Dedifferentiated amniotic fluid mesenchymal stem cell (primary cell): ENCODE measurements at regions not wholly inside any gene's neighbourhood (a gene's known extent, or its start where the extent isn't known, plus 50 kb on each side); places are given as distances from the start of the nearest gene placed in this dataset.
"Not testable (repeated sequence)": the region's sequence is repeated elsewhere in the genome, so short reads cannot be mapped to it uniquely, and the experiment has no call there.

Experiments
- DNase-seq: peaks from one replicate; pipeline ENCODE4 v3.0.0-alpha.2; 2016; ENCODE audit errors: extremely low spot score

GRCh38 chr2:164024396-164024795, 288.6 kb upstream of the FIGN start:
- DNase-seq: no peak

GRCh38 chr2:164023896-164024295, 288.1 kb upstream of the FIGN start:
- no peak for DNase-seq

GRCh38 chr2:164015328-164016123, 279.7 kb upstream of the FIGN start:
- peak; percentile 28 for DNase-seq

DNA sequence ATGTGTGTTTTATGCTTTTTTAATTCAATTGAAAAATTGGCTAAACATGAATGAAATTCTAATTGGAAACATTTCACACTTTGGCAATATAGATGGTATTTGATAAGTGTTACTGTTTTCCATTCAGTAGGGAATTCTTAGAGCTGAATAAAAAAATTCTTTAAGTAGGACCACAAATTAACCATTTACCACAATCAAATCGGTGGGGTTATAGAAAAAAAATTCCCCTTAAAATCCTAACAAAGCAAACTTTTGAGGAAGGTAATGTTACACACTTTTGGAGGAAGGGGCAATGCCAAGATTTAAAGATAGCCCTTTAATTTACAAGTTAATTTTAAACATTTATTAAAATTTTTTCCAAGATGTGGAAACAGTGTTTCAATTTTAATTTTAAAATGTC, 279.0 kb upstream of the FIGN start:
- no peak for DNase-seq

DNA sequence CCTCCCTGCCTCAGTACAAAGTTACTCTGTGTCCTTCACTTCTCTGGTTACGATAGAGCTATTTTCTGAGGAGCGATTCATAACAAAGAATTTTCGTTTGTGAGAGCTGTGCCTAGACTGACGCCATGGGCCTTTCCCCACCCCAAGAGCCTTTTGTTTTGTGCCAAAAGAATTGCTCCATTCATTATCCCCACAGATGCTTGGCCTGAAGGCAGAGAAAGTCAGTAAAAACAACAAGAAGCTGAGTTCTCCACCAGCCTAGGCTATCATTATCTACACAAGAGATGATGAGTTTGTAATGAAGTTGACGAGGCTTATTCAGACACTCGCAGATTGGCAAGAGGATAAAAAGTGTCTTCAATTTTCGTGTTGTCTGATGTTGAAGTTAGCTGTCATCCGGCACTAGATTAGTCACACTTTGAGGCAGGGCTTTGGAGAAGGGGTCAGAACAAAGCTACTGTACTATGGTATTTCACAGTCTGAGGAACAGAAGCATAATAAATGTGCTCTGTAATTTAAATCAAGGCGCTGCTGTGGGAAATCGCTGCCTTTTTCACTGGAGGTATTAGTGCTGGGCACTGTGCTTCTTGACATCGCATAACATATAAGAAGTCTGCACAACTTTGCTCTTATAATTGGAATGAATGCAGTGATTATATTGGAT, 278.4 kb upstream of the FIGN start:
- no peak for DNase-seq

GRCh38 chr2:164012581-164012980, 276.8 kb upstream of the FIGN start:
- no peak for DNase-seq

DNA sequence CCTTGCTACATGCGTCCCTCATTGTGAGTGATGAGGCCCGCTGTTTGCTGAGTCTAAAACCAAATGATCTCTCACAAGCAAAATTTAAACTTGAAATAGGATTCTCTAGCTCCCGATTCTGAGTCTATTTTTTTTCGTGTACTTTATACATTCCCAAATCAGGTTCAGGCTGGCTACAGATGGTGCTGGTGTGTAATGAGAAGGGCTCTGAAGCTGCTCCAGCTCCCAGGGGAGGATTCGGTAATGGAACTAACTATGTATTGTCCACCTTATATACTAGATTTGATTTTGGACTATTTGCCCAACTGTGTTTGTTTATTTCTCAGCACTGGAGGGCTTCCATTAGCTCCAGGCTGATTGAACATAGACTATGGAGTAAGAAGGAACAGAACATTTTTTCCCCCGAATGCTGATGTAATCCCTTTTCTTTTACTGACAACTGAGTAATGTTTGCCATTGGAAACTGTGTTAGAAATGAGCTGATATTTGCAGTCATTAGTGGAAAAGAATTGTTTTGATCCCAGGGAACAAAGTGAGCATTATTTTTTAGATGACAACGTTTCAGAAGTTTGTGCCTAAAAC, 274.0 kb upstream of the FIGN start:
- DNase-seq: peak; percentile 40

DNA sequence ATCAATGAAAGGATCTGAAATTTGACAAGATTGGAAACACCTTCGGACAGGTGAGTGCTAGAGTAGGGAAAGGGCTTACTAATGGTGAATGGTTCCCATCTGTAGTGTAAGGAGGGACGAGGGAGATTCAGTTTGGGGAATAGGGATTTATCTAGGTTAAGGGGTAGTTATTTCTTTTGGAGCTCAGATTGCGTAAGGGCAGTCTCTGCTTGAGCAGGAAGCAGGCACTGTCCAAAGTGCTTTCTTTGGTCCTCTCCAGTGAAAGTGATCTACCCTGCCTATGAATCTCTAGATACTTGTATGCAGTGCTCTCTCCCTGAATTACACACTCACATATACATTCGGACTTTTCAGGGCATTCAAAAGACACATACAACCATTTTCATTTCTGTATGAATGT, 272.9 kb upstream of the FIGN start:
- DNase-seq: no peak

DNA sequence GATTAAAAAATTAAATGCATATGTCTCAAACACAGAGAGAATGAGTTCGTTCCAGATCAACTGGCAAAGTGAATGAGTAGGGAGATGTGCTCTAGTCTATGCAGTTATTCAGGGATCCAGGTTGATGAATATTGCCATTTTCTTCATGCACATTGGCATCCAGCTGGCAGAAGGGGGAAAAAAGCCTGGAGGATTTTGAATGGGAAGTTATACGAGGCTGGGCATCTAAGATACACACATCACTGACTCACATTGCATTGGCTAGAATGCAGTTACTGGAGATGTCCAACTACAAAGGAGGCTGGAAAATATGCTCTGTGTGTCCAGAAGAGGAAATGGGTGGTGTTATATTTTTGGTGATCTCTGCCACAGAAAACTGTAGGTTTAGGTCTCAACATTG, 270.9 kb upstream of the FIGN start:
- no peak for DNase-seq

DNA sequence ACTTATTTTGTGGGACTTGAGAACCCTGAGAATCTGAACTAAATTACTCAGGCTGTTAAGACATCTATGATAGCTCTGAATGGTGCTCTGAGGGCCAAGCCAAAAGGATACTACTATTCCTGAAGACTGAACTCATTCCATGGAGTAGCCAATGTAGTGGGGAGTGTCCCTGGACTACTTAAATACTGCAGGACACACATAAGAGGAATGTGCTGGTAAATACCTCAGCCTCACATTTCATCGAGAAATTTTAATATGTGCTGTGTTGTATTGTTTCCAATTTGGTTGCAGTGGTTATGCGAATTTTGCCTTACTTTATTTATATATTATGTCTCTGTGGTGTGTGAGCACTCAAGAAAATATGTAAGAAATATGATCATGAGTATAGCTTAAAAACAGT, 264.4 kb upstream of the FIGN start:
- peak; percentile 83 for DNase-seq

- DNase-seq: no peak
These were observed 261.7 kb upstream of the FIGN start for GRCh38 chr2:163997466-163997865.

DNA sequence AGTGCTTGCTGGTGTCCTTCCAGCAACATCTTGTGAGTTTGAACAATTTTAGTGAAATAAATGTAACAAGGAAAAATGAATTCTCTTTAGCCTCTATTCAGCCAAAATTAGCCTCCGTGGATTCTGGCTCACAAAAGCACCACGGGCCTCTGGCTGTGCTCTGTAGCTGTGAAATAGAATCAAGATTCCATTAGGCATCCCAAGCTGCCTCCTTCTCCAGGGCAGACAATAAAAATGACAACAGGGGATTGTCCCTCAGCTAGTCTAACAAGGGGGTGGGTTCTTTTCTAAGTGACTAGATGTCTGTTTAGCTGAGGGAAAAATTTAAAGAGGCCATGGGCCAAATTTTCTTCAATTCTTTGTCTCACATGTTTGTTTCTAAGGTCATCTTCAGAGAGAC, 254.7 kb upstream of the FIGN start:
- no peak for DNase-seq

GRCh38 chr2:163990101-163990500, 254.3 kb upstream of the FIGN start:
- DNase-seq: no peak

DNA sequence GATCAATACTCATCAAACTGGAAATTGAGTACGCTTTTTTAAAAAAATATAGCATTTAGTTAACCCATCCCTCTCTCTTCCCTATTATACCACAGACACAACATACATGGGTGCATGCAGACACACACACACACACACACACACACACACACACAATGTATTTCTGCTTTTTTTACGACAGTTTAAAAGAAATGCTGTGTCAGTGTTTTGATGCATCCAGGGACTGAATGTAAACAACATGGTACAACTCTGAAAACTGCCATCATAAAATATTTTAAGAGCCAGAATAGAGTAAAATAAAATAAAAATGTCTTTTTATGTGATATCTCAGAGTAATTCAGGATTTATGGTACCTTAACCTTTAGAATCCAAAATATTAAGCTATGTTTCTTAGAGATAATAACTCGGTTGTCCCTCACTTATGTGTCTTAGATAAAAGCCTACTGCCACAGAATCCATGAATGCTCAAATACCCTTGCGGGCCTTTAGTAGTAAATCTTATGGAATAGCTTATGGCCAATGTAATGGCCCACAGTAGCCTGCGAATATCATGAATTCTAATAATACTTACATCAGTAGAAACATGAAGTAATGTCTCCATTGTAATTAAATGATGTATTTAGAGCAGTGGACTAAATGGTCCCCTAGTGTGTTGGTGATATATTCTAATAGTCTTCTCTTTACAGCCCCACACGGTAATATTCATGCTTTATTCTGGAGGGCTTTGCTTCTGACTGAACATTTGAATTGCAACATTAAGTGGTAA, 251.6 kb upstream of the FIGN start:
- no peak for DNase-seq

- DNase-seq: no peak
These were observed 249.2 kb upstream of the FIGN start for GRCh38 chr2:163984986-163985385.

DNA sequence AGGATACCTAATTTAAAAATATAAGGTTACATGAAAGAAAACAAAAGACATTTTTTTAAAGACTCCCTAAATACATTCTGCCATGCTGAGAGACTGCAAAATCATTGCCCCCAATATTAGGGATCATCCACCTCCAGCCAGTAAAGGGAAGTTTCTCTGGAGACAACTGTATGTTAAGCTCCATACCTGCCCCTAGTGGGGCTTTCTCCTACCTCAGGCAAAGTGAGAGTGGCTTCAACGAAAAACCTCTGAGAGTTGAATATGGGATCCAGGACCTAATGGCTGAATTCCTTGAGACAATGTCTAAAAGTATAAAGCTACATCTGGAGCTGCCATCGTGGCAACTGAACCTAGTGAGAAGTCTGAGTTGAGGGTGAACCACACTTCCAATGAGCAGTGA, 248.1 kb upstream of the FIGN start:
- DNase-seq: no peak

DNA sequence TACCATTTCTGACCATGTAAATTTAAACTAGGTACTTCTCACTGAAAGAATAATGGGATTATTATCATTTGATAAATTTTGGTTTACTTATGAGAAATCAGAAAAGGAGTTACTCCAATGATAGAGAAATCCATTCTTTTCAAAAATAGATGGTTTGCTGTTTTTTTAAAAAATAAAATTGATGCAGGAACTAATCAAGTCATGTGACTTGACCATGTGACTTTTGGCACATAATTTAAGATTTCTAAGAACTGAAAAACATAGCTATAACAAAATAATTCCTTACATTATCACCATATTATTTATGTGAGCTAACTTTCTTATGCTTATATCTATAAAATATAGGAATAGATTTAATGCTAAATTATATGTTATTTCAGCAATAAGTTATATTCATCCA, 247.1 kb upstream of the FIGN start:
- no peak for DNase-seq

GRCh38 chr2:163974766-163975165, 239.0 kb upstream of the FIGN start:
- DNase-seq: no peak

DNA sequence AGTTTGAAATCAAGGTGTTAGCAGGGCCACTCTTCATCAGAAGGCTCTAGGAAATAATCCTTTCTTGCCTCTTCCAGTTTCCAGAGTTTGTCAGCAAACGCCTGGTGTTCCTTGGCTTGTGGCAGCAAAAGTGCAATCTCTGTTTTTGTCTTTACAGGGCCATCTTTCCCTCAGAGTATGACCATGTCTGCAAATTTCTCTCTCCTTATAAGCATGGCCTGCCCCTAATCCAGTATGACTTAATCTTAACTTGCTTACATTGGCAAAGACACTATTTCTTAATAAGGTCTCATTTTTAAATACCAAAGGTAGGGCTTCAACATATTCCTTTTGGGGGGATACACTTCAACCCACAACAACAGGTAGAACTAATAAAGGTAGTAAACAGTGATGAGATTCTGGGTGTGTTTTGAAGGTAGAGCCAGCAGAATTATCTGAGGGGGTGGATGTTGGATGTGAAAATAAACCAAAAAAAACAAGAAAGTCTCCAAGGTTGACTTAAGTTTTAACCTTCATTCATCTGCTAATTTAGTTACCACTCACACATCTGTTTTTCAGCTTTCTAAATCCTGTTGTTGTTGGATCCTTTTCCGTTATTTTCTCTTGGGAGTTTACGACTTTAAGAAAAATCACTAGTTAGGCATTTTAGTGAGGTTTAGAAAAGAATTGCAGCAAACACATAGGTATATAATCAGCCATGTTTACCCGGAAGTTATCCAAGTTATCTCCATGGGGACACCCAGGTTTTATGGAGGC, 234.4 kb upstream of the FIGN start:
- DNase-seq: no peak

- not testable (repeated sequence) for DNase-seq
These were observed 228.5 kb upstream of the FIGN start for GRCh38 chr2:163964278-163964677.

- DNase-seq: no peak
These were observed 217.6 kb upstream of the FIGN start for GRCh38 chr2:163953390-163953907.
